NCI-H510A treated with DMSO at 0.1 percent for 48 hours (cell line): ENCODE measurements at regions not wholly inside any gene's neighbourhood (a gene's known extent, or its start where the extent isn't known, plus 50 kb on each side); places are given as distances from the start of the nearest gene placed in this dataset.
"Not testable (repeated sequence)": the region's sequence is repeated elsewhere in the genome, so short reads cannot be mapped to it uniquely, and the experiment has no call there.

Experiments used
- DNase-seq: peaks from one replicate; lab custom pipeline; 2025; lab: John Stamatoyannopoulos, UW

DNA sequence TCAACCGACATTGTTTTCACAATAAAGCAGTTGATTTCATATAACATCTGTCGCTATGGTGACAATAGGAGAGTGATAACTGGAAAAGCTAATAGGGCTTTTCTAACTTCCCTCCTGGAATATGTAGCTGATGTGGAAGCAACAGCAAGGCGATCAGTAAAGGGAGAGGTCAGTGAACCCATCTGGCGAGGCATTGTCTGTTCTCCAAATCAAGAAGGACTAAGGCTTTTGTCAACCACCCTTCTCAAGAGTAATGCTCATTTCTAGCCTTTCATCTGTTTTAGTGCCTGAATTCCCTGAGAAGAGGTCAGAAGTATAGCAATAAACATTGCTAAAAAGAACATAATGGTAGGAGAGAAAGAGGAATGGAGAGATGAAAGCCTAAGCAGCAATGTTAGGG is 201.3 kb downstream of the AKAP7 start:
- no peak for DNase-seq

DNA sequence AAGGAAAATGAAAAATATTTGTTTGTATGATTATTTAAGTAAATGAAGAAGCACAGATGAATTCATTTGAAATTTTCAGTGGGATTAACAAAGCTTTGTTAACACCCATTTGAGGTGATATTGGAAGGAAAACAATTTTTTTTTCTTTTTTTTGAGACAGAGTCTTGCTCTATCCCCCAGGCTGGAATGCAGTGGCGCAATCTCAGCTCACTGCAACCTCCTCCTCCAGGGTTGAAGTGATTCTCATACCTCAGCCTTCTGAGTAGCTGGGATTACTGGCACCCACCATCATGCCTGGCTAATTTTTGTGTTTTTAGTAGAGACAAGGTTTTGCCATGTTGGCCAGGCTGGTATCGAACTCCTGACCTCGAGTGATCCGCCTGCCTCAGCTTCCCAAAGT is 211.6 kb downstream of the AKAP7 start:
- not testable (repeated sequence) for DNase-seq

DNA sequence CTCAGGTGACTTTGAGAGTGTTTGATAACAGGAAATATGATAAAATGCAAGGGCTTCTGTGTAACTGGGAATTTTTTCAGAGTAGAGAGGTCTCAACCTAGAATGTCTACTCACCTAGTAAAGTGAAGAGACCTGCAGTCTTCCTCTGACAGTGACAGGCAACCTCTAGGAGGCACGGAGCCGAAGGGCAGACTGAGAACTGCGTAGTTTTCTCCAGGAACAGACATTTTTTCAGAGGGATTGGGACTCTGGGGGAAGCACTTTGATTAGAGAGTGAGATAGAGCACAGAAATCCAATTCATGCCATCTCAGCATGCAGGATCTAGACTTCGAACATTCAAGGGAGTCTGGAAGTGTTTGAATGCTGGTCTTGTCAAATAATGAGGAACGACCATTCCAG is 213.3 kb downstream of the AKAP7 start:
- DNase-seq = no peak

DNA sequence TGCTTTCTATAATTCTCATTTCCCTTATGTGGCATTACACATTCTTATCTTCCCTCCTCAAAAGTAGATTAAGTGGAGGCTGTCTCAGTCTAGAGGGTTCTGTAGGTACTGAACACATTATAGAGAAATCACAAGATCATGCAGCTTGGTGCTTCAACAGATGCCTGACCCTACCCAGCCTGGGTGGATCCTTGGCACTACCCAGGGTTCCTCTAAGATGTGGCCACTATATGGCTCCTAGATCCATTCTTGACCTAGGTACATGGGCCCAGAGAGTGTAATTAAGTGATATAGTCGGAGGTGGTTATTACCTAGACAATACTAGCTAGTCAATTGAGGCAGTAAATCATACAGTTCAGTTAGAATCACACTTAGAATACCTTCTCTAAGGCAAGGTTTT is 213.9 kb downstream of the AKAP7 start:
- no peak for DNase-seq

- DNase-seq = no peak
Measured at GRCh38 chr6:131353106-131353505, 217.8 kb downstream of the AKAP7 start.

GRCh38 chr6:131353876-131354275 is 218.6 kb downstream of the AKAP7 start:
- no peak for DNase-seq

DNA sequence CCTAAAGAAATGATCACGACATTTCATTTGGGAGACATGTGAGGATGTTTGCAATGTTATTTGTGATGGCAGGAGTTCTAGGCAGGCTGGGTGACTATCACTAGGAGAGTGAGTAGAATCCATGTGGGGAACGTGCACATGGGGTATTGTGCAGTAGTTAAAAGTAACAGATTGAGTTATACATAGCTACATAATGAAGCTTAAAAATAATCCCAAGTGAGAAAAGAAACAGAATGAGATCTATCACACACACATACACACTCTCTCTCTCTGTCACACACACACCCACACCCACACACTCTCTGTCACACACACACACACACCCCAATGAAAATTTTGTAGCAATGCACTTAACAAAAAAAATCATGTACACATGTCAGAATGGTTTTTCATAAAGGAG is 218.7 kb upstream of the ARG1 start:
- DNase-seq = no peak

DNA sequence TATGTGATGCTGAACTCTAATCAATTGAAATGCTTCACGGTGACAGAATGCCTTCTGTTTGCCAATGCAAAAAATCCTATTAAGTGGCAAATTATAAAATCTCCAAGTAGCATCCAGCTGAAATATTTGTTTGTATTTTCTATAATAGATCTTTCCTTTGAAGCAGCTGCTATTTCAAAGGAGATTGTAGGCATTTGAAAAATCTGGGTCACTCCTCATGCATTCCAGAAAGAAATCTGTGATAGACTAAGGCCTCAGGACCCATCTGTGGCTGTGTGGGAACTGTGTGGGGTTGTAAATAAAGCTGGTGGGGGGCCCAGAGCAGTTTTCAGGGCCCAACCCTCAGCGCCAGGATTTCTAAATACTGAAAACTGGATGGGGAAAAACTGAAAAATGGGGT is 216.9 kb upstream of the ARG1 start:
- DNase-seq = no peak

- DNase-seq = no peak
Measured at GRCh38 chr6:131357501-131357900, 215.5 kb upstream of the ARG1 start.

DNA sequence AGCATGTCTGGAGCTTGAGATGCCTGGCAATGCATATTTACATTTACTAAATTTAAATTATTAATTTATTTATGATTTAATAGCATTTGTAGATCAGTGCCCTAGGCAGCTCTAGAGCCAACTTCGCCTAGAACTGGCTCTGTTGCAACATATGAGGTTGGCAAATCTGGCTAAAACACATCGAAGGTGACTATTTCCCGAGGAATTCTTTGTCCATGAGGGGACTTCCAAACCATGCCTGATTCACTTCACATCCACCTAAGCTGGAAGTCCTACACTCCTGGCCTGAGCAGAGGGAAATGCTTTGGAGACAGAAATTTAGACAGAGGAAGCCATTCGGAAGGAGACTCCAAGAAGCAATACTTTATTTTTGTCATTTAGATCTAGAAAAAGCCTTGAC is 211.0 kb upstream of the ARG1 start:
- no peak for DNase-seq

GRCh38 chr6:131362696-131363095 is 210.3 kb upstream of the ARG1 start:
- no peak for DNase-seq

GRCh38 chr6:131363947-131364834 is 208.8 kb upstream of the ARG1 start:
- no peak for DNase-seq

DNA sequence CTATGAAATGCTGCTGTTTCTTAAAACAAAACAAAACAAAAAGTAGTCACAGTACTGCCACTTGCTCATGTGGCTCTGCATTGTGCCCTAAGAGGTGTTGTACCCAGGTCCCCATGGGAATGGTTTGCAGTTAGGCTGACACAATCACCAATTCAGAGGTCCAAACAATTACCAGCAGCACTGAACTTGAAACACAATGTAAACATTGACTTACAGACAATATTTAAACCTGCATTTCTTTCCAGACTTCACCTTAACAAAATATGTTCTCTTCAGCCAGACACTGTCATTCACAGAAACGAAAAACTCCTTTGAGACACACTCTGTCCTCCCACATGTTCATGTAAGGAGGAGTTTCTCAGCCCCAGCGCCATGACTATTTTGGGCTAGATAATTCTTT is 206.8 kb upstream of the ARG1 start:
- no peak for DNase-seq

- no peak for DNase-seq
Measured at GRCh38 chr6:131367206-131367873, 205.7 kb upstream of the ARG1 start.

DNA sequence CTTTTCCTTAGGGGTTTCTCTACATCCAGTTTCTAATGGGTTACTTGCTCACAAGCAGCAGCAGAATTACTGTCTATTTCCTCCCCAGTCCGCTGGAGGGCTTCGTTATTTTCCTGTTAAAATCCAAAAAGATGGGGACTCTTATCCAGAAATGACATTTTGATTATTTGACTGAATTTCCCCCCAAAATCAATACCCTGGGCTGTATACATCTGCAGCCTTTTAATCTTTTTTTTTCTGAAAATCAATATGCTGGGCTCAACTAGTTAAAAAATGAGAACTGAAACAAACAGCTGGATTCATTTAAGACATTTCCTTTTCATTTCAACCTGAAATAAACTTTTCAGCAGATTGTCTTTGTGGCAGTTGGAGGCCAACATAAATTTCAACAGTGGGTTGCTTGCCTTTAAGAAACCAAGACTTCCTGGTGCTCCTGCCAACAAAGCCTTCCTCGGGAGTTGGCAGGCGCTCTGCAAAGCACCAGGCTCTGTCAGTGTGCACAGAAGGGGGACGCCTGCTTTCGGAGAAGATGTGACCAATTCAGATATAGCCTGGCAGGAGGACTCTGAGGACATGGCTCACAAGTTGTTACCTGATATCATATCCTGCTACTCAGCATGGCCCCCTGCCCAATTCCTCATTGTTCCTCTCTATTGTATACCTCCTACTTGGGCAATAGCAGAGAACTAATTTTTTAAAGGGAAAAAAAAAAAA is 204.7 kb upstream of the ARG1 start:
- no peak for DNase-seq

GRCh38 chr6:131372535-131372934 is 200.5 kb upstream of the ARG1 start:
- DNase-seq = no peak

- no peak for DNase-seq
Measured at GRCh38 chr6:131377112-131377705, 195.8 kb upstream of the ARG1 start.

DNA sequence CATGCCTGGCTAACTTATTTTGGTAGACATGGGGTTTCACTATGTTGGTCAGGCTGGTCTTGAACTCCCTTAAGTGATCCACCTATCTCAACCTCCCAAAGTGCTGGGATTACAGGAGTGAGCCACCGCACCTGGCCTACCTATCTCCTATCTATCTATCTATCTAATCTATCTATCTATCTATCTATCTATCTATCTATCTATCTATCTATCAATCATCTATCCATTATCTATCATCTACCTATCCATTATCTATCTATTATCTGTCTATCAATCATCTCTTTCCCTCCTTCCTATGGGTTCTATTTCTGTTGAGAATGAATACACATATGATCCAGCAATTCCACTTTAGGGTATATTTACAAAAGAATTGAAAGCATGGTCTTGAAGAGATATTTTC is 194.2 kb upstream of the ARG1 start:
- no peak for DNase-seq

- no peak for DNase-seq
Measured at GRCh38 chr6:131379948-131380347, 193.1 kb upstream of the ARG1 start.

DNA sequence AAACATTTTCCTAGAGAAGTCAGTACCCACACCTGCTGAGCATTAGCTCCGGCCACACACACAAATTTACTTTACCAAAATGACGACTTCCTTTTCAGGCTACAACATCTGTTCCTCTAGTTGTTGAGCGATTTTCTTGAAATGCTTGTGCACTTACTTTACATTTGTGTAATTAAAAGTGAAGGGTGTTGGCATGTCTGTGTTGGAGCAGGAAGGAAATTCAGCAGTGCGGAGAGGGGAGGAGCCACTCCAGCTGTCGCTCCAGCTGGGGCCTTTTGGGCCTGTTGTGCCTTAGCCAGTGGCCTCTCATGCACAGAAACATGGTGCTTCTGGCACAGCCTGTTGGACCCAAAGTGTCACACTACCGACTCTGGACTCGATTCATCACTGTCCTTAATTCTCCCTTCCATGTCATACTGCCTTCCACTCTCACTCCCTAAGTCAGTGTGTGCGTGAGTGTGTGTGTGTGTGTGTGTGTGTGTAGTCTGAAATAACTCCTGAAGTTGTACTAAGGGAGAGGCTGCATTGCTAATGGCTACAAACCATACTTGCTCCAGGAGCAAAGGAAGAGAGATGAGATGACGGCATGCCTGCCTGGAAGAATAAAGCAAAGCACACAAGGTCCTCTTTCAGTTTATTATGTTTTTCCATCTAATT is 191.8 kb upstream of the ARG1 start:
- no peak for DNase-seq

DNA sequence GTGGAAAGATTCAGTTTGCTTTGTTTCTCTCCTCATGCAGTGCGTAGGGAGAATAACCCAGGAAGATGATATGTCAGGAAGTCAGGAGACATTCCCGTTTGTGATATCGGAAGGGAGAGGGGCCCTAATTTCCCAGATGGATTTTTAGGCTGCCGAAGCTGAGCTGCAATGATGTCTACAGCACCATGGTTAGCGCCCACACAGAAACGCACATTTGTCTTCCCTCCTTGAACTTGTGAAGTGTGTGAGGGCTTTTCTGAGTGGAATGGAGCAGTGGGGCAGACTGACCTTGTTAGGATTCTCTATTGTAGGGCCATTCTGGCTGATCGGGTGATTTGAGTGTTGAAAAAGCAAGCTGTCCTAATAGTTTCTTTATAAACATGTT is 191.3 kb upstream of the ARG1 start:
- no peak for DNase-seq

- no peak for DNase-seq
Measured at GRCh38 chr6:131382631-131383030, 190.4 kb upstream of the ARG1 start.
